Suppressor macrophage (primary cell): ENCODE measurements at regions not wholly inside any gene's neighbourhood (a gene's known extent, or its start where the extent isn't known, plus 50 kb on each side); places are given as distances from the start of the nearest gene placed in this dataset.
A peak's percentile ranks its signal among the peaks of the same experiment; 100 is the strongest.

ENCODE experiments used
- DNase-seq, 4 experiments: peaks; one replicate each; pipeline ENCODE4 v3.0.0-alpha.2; 2020 to 2022

DNA sequence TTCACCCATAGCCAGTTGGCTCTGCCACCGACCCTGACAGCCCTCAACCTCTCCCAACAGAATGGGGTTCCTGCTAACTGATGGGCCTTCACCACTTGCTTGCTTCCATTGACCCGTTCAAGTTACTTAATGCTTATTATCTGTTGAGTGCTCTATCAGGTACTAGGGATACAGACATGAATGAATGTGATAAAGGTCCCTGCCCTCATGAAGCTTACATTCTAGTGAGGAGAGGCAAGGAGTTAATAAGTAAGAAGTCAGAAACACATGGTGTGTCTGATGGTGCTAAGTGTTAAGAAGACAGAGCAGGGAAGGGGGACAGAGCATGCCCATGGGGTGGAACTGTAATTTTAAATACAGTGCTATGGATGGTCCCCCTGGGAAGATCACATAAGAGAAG lies 107.5 kb upstream of the JUN start:
- no peak for DNase-seq

DNA sequence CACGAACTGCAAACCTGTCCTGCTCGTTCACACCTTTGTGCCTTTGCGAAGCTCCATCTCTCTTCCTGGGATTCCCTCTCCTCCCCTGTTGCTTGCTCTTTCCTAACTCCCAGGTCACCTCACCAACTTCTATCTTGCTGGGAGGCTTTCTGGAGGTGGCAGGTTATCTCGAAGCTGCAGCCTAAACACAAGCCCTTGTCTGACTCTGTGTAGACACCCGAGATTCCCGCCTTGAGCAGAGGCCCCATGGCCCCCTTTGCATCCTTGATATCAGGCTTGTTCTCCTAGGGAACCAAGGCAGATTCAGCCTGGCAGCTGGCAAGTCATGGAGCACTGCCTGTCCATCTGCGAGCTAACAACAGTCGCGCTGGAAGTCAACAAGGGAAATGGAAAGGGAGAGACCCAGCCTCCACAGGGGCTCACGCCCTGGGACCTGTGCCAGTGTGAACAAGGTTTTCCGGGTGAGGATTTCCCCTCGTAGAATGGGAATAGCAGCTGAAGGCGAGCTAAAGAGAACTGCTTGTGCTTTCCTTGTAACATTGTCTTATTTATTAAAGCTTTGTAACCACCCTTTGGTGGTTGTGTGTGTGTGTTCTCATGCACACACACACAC lies 109.5 kb upstream of the JUN start:
- no peak for DNase-seq

DNA sequence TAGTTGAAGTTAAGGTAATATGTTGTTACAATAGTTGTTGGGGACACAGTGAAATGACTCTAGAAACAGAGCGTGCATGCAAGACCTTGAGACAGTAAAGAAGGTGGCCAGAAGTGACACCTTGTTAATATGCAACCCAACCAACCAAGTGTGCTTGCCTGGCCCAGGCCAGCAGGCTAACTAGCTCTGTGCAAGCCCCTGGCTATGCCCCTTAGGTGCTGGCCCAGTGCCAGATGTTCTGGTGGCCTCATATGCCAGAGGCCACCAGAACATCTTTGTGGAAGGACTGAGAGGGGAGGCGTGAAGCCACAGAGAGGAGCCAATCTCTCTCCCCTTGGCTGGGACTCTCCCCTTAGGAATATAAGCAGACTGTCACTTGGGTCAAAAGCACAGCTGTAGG lies 111.2 kb upstream of the JUN start:
- peak in 3 of 4 experiments; percentile 24 to 44 (median 42) for DNase-seq

DNA sequence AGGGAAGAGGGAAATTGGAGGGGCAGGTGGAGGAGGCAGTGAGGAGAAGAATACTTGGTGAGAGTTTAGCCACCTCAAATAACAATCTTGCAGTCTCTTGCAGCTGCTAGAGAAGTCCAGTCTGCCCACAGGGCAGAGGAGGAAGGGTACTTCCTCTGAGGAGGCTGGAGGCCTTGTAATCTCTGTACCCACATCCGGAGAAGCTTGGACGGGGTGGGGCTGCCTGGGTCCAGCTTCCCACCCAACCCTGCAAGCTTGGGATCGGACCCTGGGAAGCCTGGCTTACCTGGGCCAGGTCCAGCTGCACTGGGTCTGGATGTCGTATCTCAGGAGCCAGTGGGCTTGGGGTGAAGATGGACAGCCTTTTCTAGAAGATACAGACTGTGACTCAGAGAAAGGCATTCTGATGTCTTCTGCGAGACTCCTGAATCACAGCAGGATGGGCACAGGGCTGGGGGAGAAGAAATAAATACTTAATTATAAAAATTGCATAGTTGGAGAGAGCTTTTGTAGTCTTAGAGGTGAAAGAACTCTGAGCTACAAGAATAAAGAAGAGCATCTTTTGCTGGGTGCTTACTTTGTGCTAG lies 111.8 kb upstream of the JUN start:
- DNase-seq = peak; percentile 46 to 82 (median 78)

DNA sequence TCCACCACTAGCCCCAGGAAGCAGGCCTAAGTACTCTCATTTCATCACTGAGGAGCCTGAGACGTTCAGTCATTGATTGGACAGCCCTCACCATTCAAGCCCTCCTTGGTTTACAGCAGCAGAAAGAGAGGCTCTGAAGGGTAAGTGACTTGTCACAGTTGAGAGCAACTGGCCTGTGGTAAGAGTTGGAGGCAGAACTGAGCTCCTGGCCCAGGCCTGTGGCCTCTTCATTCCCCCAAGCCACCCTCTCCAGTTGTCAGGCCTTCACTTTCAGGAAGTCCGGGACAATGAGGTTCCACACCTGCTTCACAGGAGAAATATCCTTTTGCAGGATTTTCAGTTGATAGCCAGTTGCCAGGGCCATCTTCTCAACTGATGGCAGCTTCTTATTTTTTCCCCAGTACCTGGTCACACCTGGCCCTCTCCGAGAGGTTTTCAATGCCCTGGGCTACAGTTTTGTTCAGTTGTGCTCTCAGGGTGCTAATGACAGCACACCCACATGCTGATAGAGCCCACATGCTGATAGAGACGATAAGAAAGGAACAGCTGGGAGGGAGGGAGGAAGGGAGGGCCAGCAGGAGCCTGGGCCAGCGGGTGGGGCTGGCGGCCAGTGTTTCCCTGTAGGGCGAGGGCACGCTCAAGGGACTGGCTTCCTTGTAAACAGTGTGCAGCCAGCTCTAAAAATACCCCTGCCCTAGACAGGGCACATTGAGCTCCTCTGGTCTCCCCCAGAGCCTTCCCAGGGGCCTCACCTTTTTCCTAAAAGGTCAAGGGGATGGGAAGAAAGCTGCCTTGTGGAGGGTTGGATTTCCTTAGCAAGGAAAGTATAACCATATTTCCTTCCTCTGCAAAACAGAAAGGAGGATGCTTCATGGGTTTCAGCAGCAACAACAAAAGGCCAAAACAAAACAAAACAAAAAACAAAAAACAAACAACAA lies 112.7 kb upstream of the JUN start:
- peak in 3 of 4 experiments; percentile 38 to 71 (median 70) for DNase-seq

DNA sequence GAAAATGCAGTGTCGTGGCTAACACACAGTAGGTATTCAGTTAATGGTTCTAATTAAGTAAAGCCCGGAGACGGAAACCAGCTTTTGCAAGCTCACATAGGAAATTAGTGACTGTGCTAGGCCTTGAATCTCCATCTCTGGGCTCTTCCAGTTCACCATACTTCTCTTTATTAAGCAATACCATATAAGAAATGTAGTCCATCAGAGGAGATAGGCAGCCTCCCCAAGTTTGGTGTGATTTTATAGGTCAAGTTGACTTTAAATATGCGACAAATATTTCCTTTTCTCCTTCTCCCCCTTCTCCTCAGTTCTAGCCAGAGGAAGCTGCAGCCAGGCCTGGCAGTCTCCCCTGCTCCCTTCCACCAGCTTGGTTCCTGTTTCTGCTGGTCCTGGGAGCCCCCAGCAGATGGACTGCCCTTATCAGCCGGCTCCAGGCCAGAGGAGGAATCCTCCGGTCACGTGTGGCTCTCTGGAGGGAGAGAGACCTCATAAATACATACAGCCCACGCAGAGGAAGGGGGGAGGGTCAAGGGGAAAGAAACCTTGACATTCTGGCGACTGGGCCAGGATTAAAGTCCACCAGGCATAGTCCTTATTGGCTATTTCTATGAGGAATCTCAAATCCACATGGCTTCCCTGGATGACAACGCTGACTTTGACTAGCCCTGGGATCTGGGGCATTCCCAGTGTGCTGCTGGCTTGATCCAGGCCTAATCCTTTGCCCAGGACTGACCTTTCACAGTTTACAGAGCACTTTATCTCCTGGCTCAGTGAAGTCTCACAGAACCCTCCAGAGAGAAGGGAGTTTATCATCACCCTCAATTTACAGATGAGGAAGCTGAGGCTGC lies 115.1 kb upstream of the JUN start:
- peak; percentile 61 to 84 (median 80) for DNase-seq

DNA sequence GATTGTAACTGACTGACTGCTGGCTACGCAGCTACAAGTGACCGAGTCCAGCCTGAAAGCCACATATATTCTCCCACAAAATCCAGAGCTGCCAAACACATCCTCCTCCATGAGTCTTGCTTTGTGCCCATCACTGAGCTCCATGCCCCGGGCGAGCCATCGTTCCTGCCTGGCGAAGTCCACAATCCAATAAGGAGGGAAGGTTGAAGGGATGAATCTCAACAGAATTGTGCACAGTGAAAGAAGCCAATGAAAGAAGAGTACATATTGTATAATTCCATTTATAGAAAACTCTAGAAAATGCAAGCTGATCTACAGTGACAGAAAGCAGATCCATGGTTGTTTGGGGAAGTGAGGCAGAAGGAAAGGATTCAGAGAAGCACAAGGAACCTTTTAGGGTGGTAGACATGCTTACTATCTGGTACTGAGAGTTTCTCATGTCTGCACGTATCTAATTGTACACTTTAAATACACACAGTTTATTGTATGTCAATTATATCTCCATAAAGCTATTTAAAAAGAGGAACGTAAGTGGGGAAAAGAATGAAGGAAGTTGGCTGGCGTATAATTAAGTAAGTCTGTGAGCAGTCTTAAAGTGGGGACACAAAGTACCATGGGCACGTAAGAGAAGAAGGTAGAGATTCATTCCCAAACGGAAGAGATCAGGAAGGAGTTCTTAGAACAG lies 115.9 kb upstream of the JUN start:
- peak in 3 of 4 experiments; percentile 47 to 55 (median 54) for DNase-seq

DNA sequence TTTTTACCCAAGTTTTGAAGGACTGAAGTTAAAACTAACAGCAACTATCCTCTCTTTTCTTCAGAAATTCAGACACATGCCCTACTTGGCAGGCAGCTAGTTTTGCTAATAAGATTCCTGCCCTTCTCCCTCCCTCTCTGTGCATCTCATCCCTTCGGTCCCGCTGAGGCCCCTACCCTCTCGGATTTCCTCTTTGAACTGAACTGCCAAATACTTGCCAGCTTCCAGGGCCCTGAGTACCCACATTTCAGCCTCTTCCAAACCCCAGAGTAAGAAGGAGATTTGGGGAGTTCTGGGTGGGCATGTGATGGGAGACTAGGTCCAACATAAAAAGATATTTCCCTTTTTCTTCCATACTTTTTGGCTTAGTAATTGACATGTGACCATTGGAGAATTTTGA lies 116.5 kb upstream of the JUN start:
- DNase-seq = no peak

DNA sequence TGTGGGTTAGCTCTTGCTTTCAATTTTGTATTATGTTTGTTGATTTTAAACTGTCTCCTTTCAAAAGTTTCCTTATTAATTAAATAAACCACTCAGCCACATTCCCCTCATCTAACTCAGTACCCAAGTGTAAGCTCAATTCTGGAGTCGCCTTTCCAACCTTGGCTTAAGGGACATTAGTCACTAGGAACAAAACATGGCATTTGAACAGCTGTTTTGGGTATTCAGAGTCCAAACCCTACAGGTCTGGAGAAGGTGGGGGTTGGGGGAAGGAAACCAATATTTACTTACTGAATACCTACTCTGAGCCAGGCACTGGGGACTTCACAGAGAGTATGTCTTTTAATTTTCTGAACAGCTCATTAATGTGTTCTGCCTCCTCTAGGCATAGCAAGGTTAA lies 117.2 kb upstream of the JUN start:
- DNase-seq = no peak

DNA sequence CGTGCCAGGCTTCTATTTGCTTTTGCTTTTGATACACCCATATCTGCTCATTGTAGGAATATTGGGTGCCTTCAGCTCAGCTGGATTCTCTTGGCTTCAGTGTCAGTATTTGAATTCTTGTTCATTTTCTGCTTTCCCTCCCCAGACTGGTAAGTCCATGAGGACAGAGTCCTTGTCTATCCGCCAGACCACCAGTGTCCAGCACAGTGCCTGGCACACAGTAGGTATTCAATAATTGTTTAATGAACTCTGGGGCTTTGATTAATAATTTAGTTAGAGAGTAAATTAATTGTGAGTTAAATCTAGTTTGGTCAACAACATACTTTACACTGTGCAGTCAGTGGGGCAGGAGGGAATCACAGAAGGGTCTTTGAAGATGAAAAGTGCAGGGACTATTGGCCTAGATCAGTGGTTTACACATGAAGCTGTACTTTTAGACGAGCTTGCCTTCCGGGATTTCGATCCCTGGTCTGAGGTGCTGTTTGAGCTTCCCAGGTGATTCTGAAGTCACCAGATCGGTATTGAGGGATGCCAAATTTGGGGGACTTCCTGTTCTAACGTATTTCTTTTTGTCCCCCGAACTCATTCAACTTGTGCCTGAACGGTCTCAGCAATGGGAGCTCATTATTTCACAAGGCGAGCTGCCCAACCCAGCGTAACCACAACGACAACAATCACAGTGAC lies 119.1 kb upstream of the JUN start:
- no peak for DNase-seq

DNA sequence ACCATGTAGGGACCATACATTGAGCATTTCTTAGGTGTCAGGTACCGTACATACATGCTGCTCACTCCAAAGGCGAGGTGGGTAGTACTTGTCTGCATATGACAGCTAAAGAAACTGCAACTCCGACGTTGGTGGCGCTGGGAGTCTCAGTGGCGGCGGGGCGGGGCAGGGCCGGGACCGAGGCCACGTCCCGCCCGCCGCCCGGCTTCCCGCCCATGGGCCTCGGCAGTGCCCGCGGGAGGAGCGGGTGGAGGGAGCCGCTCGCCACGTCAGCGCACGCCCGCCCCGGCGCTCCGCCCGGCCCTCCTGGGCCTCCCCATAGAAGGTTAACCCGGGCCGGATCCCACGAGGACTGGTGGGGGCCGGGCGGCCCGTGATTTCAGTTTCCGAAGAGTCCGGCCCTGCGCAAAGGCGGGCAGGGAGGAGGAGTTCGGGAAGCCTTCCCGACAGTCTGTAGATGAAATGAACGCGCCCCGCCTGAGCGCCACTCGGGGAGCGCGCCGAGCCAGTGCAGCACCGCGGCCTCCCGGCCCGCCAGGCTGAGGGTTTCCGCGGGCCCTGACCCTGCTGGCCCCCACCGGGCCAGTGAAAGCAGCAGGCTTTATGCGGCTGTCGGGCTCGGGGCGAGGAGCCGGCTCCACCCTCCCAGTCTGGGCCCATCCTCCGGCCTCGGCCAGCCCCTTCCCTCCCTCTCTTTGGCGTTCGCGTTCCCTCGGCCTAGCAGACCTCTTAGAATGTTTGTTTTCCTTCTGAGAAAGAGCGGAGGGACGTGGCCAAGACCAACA lies 119.9 kb upstream of the JUN start:
- DNase-seq = peak; percentile 96 to 99 (median 97)

DNA sequence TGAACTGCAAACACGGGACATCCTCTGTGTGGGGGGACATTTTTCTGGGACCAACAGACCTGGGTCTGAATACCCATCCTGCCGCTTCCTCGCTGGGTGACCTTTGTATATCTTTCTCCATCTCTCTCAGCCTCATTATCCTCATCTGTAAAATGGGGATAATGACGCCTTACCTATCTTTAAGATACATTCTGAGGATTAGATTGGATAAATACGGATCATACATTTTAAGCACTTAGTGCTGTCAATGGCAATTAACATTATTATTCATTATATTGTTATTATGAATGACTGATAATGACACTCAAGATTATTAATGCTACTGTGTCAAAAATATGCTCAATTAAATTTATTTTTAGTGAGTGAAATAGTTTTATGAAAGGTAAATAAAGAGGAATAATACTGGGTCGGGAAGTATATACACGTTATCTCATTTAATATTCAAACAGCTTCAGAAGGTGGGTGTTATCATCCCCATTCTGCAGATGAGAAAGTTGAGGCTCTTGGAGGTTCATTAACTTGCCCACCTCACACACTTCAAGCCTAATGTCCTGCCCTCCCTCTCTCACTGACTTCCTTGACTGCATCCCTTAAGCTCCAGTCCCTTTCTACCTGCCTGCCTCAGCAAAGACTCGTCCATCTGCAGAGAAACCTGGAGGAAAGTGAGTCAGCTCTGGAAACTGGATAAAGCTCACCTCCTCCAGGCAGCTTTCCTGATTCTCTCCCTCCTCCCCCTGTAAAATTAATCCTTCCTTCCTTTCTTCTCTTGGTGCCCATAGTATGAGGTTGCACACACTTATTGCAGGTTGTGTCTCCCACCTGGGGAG lies 120.7 kb upstream of the JUN start:
- DNase-seq = no peak

DNA sequence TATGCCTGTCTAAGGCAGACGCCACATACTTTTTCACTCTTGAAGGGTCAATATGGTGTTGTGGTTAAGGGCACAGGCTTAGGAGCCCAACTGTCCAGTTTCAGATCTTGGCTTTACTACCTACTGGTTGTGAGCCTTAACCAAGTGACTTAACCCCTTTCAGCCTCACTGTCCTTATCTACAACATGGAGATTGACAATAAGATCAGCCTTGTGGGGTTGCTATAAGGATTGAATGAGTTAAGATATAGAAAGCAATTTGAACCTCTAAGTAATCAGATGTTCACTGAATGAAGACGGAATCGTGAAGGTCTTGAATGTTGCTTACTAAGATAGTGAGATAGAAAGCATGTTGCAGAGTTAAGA lies 121.3 kb upstream of the JUN start:
- DNase-seq = no peak

DNA sequence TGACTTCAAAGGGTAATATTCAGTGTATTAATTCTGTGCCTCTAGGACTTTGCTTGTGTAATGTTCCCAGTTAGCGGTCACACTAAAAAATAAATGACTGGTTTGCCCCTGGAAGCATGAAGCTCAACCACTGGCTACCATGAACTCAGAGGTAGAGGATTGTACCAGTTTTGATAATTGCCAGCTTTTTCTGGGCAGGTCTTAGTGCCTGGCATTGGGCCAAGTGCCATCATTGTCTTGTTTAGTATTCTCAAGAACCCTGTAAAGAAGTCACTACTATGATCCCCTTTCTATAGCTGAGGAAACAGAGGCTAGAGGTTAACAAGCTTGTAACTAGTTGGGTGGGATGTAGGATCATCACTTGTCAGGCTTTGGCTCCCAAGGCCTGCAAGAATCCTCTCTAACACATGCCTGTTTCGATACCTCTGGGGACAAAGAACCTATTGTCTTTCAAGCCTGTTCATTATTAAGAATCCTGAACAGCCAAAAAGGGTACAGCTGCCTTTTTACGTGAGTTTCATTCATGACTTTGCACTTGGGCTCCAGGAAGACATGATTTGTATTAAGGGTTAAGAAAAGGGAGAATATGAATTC lies 121.9 kb upstream of the JUN start:
- no peak for DNase-seq

DNA sequence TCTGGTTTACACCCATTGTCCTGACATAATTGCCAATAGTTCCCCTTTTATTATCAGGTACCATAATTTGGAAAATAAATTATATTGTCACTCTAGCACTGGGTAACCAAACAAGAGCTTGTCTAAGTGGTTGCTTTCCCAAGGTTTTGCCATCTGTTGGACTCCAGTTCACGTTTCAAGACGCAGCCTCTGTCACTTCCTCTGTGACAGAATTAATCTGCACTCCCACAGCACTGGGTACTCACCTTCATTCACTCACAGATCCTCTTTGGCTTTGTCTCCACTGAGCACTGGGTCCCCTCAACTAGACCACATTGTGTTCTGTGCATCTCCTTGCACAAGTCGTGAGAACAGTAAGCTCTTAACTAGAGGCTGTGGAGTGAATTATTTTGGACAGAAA lies 123.6 kb upstream of the JUN start:
- DNase-seq = peak in 1 of 4 experiments; percentile 29

DNA sequence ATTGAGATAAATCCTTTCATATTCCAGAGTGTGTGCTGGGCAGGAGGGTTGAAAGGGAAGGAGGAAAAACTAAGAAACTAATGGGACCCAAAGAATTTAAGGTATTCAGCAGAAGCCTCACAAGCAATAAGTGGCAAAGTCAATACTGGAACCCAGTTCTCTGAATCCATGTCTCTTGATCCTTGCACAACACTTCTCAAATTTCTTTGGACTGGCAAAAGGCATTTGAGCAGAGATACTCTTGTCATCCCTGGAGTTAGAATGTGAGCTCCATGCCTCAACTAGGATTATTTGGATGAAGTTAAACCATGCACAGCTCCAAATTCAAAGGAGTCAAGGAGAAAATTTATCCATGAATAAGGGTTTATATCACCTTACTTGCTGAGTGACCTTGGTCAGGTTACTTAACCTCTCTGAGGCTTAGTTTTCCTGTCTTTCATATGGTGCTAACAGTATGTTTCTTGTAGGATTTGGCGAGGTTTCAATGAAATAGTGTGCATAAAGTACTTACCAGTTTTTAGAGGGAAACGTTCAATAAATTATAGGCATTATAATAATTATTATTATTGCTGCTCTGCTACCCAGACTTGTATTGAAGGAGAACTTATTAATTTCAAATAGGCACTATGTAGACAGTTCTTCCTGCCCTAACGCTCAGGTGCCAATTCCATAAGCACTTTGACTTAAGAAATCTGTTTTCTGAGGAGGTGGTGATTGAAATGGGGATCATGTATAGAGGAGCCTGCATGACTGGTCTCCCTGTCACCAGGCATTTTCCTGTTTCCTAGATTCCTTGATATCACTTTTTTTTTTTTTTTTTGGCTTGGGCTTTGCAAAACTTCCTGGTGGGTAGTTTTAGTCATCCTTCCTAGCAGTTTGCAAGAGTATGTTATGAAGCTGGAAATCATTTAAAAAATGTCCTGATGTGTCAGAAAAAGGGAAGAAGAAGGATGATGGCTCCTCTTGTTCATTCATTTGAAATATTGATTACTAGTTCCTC lies 125.0 kb upstream of the JUN start:
- peak in 3 of 4 experiments; percentile 58 to 84 (median 69) for DNase-seq

DNA sequence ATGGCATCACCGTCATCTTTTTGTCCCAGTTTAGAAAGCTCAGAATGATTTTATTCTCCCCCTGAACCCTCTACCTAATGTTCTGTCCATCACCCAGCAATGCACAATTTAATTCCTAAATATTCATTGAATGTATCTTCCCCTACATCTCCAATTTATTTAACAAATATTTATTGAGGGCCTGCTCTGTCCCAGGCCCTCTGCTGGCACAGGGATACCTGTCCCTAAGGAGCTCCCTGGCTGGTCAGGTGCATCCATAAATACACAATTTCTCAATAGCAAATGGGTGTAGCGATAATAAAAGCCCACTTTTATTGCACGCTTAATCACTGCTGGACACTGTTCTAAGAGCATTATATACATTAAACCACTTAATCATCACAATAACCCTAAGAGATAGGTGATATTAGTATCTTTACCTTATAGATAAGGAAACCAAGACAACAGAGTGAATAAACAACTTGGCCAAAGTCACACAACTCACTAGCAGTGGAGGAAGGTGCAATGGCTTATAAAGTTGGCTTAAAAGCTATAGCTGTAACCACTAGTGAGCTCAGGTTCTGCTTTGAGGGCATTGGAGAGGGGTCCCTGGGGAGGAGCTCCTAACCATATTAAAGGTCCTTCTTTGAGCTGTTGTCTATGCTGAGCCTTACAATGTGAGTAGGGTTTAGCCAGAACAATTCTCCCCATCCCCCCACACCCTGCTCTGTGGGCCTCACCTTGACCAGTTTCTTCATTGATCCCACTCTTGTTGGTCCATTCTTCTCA lies 126.3 kb upstream of the JUN start:
- no peak for DNase-seq
